GM12891 (cell line): ENCODE measurements at regions not wholly inside any gene's neighbourhood (a gene's known extent, or its start where the extent isn't known, plus 50 kb on each side); places are given as distances from the start of the nearest gene placed in this dataset.

ENCODE experiments used
- PAX5 ChIP-seq: IDR thresholded peaks from 2 replicates; pipeline ENCODE4 v1.6.1; 2011; ENCODE audit warnings: low read length, moderate library complexity, mild to moderate bottlenecking; ENCODE audit not compliant: insufficient read depth, severe bottlenecking
- POLR2A ChIP-seq: IDR thresholded peaks from 2 replicates; pipeline ENCODE4 v1.6.1; 2011; ENCODE audit warnings: low read depth, low read length, control low read depth
- POLR2AphosphoS5 ChIP-seq: IDR thresholded peaks from 2 replicates; pipeline ENCODE4 v1.6.1; 2011; ENCODE audit warnings: low read depth, low read length, control low read depth
- POU2F2 ChIP-seq: IDR thresholded peaks from 2 replicates; pipeline ENCODE4 v1.6.1; 2011; ENCODE audit warnings: low read depth, mild to moderate bottlenecking, control low read depth, low read length, moderate library complexity
- SPI1 ChIP-seq: IDR thresholded peaks from 2 replicates; pipeline ENCODE4 v1.6.1; 2011; ENCODE audit warnings: low read depth, low read length, control low read depth
- TAF1 ChIP-seq: IDR thresholded peaks from 2 replicates; pipeline ENCODE4 v1.6.1; 2011; ENCODE audit warnings: low read depth, low read length, control low read depth

GRCh38 chrX:94515009-94515408 is 841.0 kb downstream of the FAM133A start:
- TF ChIP-seq POLR2AphosphoS5 (no peak), POLR2A (no peak), SPI1 (no peak), TAF1 (no peak), PAX5 (no peak), POU2F2 (no peak)
